OCI-LY1 (cell line): ENCODE measurements at regions not wholly inside any gene's neighbourhood (a gene's known extent, or its start where the extent isn't known, plus 50 kb on each side); places are given as distances from the start of the nearest gene placed in this dataset.

ENCODE experiments used
- H2AFZ ChIP-seq: fragments of 200-600 bp; sonication (generic), shearing (Covaris generic); 2 replicates; pipeline ENCODE4 v1.6.0; 2014; ENCODE audit warnings: antibody characterized with exemption, mild to moderate bottlenecking, low read length
- H3F3A ChIP-seq: fragments of 200-600 bp; sonication (generic), shearing (Covaris generic); 2 replicates; pipeline ENCODE4 v1.6.0; 2014; ENCODE audit warnings: mild to moderate bottlenecking, antibody characterized with exemption, low read length, moderate library complexity; ENCODE audit not compliant: insufficient read depth
- H3K27ac ChIP-seq: fragments of 200-600 bp; sonication (generic); 2 replicates; pipeline ENCODE4 v1.5.1; 2014; ENCODE audit warnings: low read length, mixed run types, mild to moderate bottlenecking, low read depth; ENCODE audit not compliant: poor library complexity, severe bottlenecking
- H3K27me3 ChIP-seq: fragments of 200-600 bp; sonication (generic); 2 replicates; pipeline ENCODE4 v1.6.0; 2014; ENCODE audit warnings: antibody characterized with exemption, mild to moderate bottlenecking, low read length, moderate library complexity; ENCODE audit not compliant: insufficient read depth
- H3K36me3 ChIP-seq: fragments of 200-600 bp; sonication (generic); 2 replicates; pipeline ENCODE4 v1.6.1; 2014; ENCODE audit warnings: mild to moderate bottlenecking, antibody characterized with exemption, low read length, moderate library complexity, mixed read lengths; ENCODE audit not compliant: insufficient read depth
- H3K4me1 ChIP-seq: fragments of 200-600 bp; sonication (generic); 2 replicates; pipeline ENCODE4 v1.5.1; 2014; ENCODE audit warnings: mild to moderate bottlenecking, low read length, moderate library complexity; ENCODE audit not compliant: insufficient read depth, severe bottlenecking
- H3K4me2 ChIP-seq: fragments of 200-600 bp; sonication (generic), shearing (Covaris generic); 2 replicates; pipeline ENCODE4 v1.6.1; 2014; ENCODE audit warnings: low read length
- H3K4me3 ChIP-seq: fragments of 200-600 bp; sonication (generic); 2 replicates; pipeline ENCODE4 v1.5.1; 2014; ENCODE audit warnings: low read length, low read depth, mild to moderate bottlenecking, mixed read lengths; ENCODE audit not compliant: poor library complexity, severe bottlenecking
- H3K79me2 ChIP-seq: fragments of 200-600 bp; shearing (Covaris generic); 2 replicates; pipeline ENCODE4 v1.6.1; 2016; ENCODE audit warnings: mixed run types, low read length, mixed read lengths; ENCODE audit not compliant: insufficient read depth
- H3K9ac ChIP-seq: fragments of 200-600 bp; sonication (generic), shearing (Covaris generic); 2 replicates; pipeline ENCODE4 v1.6.1; 2014; ENCODE audit warnings: mild to moderate bottlenecking, low read length, mixed read lengths
- H3K9me2 ChIP-seq: fragments of 200-600 bp; sonication (generic), shearing (Covaris generic); 2 replicates; pipeline ENCODE4 v1.6.1; 2014; ENCODE audit warnings: low read depth, mild to moderate bottlenecking, low read length, mixed read lengths
- H3K9me3 ChIP-seq: fragments of 200-600 bp; shearing (Covaris generic); 2 replicates; pipeline ENCODE4 v1.6.1; 2014; ENCODE audit warnings: low read length, mixed read lengths
- H4K20me1 ChIP-seq: fragments of 200-600 bp; sonication (generic), shearing (Covaris generic); 2 replicates; pipeline ENCODE4 v1.6.0; 2016; ENCODE audit warnings: mild to moderate bottlenecking, low read length; ENCODE audit not compliant: insufficient read depth
- EZH2 ChIP-seq: fragments of 200-600 bp; sonication (generic), shearing (Covaris generic); IDR thresholded peaks from 2 replicates; pipeline ENCODE4 v1.8.0; 2017; ENCODE audit warnings: borderline replicate concordance, mixed run types, mild to moderate bottlenecking, antibody characterized with exemption, low read length, moderate library complexity, mixed read lengths
- TF ChIP-seq, protein P1 (sequence below): fragments of 200-600 bp; sonication (generic), shearing (Covaris generic); IDR thresholded peaks from 2 replicates; pipeline ENCODE4 v1.5.1; 2017; ENCODE audit warnings: mild to moderate bottlenecking, antibody characterized with exemption, low read length, moderate library complexity, mixed read lengths

DNA sequence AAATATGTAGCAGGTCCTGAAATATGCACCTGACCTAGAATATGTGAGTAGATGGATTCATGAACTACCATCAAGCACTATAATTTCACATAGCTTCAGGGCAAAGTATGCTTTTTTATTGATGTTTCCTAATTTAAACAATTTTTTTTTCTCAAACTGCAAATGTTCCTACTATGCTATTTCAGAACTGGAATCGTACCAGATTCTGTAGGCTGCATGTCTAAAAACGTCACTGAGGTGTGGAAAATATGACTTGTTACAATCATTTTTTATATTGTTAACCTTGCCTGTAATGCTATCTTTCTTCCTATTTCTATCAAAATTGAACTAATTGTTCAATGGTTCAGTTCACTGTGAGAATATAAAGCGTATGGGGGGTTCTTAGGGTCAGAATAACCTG, 78.0 kb upstream of the RERGL start:
- Histone ChIP-seq H3K4me3 (no peak overlapping the region), H3K27ac (no peak overlapping the region), H3K36me3 (no peaks in the 10 kb centered on the region), H3K4me2 (no peak overlapping the region), H3K79me2 (no peaks in the 10 kb centered on the region), H3K27me3 (no peaks in the 10 kb centered on the region), H3K9me3 (0 out of 2 replicates have a peak, but pooled peaks cover 2% of the 10 kb centered on the region), H4K20me1 (no peaks in the 10 kb centered on the region), H3K9me2 (no peaks in the 10 kb centered on the region), H3K9ac (no peak overlapping the region), H3K4me1 (peaks cover 8% of the 10 kb centered on the region), H3F3A (no peaks in the 10 kb centered on the region), H2AFZ (no peak overlapping the region)
- TF ChIP-seq EZH2 = no peak
- TF ChIP-seq, protein P1, sequence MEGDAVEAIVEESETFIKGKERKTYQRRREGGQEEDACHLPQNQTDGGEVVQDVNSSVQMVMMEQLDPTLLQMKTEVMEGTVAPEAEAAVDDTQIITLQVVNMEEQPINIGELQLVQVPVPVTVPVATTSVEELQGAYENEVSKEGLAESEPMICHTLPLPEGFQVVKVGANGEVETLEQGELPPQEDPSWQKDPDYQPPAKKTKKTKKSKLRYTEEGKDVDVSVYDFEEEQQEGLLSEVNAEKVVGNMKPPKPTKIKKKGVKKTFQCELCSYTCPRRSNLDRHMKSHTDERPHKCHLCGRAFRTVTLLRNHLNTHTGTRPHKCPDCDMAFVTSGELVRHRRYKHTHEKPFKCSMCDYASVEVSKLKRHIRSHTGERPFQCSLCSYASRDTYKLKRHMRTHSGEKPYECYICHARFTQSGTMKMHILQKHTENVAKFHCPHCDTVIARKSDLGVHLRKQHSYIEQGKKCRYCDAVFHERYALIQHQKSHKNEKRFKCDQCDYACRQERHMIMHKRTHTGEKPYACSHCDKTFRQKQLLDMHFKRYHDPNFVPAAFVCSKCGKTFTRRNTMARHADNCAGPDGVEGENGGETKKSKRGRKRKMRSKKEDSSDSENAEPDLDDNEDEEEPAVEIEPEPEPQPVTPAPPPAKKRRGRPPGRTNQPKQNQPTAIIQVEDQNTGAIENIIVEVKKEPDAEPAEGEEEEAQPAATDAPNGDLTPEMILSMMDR = no peak

DNA sequence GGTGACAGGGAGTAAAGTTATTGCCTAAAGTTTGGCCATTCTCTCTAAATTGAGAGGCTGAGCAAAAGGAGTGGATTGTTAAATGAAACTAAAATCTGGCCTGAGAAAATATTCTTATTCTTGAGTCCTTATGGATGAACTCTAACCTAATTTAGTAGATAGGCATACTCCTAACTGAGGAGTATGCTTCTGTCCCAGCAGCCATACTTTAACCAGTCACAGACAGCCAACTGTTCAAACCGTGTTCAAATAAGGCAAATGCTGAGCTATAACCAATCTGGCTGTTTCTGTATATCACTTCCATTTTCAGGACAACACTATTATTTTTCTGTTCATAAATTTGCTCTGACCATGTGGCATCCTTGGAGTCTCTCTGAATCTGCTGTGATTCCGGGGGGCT, 75.9 kb upstream of the RERGL start:
- Histone ChIP-seq H3F3A (no peaks in the 10 kb centered on the region), H3K27me3 (no peaks in the 10 kb centered on the region), H3K9me3 (0 out of 2 replicates have a peak, but pooled peaks cover 2% of the 10 kb centered on the region), H3K27ac (no peak overlapping the region), H2AFZ (no peak overlapping the region), H3K79me2 (no peaks in the 10 kb centered on the region), H3K9me2 (no peaks in the 10 kb centered on the region), H3K4me3 (no peak overlapping the region), H3K4me2 (0 out of 2 replicates have a peak overlapping the region, but pooled peaks have one; percentile 24), H3K9ac (no peak overlapping the region), H3K4me1 (peaks cover 8% of the 10 kb centered on the region), H3K36me3 (no peaks in the 10 kb centered on the region), H4K20me1 (no peaks in the 10 kb centered on the region)
- TF ChIP-seq, protein P1 = no peak
- TF ChIP-seq EZH2 = no peak

DNA sequence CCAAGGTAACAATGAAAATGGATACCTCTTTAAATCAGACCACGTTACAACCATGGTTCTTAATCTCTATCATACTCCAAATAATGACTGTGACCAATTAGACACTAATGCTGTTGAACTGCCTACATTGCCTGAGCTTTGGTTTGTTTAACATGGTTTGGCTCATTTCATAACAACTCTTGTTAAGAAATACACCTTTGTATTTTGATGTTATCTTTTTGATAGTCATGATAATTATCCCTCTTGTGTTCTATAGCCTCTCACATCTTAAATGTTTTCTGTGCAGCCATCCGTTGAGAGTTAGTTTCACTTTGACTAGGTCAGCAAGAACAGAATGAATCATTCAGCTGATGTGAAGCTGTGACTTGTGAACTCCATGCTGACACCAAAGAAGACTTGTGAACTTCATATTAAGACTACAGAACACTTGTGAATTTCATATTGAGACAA, 75.5 kb upstream of the RERGL start:
- TF ChIP-seq, protein P1 = no peak
- TF ChIP-seq EZH2 = no peak
- no peak overlapping the region for H3K4me3 ChIP-seq
- H3K36me3 ChIP-seq = no peaks in the 10 kb centered on the region

More for the DNA sequence above, 75.5 kb upstream of the RERGL start:
- Histone ChIP-seq H3K9me2 (no peaks in the 10 kb centered on the region), H2AFZ (no peak overlapping the region), H3K9ac (no peak overlapping the region), H3K27ac (no peak overlapping the region), H3K27me3 (no peaks in the 10 kb centered on the region), H3K79me2 (no peaks in the 10 kb centered on the region), H3K9me3 (0 out of 2 replicates have a peak, but pooled peaks cover 2% of the 10 kb centered on the region), H3K4me2 (0 out of 2 replicates have a peak overlapping the region, but pooled peaks have one; percentile 24), H3K4me1 (peaks cover 8% of the 10 kb centered on the region), H3F3A (no peaks in the 10 kb centered on the region), H4K20me1 (no peaks in the 10 kb centered on the region)
